ENCODE measurements at regions not wholly inside any gene's neighbourhood (a gene's known extent, or its start where the extent isn't known, plus 50 kb on each side); places are given as distances from the start of the nearest gene placed in this dataset.

DNA sequence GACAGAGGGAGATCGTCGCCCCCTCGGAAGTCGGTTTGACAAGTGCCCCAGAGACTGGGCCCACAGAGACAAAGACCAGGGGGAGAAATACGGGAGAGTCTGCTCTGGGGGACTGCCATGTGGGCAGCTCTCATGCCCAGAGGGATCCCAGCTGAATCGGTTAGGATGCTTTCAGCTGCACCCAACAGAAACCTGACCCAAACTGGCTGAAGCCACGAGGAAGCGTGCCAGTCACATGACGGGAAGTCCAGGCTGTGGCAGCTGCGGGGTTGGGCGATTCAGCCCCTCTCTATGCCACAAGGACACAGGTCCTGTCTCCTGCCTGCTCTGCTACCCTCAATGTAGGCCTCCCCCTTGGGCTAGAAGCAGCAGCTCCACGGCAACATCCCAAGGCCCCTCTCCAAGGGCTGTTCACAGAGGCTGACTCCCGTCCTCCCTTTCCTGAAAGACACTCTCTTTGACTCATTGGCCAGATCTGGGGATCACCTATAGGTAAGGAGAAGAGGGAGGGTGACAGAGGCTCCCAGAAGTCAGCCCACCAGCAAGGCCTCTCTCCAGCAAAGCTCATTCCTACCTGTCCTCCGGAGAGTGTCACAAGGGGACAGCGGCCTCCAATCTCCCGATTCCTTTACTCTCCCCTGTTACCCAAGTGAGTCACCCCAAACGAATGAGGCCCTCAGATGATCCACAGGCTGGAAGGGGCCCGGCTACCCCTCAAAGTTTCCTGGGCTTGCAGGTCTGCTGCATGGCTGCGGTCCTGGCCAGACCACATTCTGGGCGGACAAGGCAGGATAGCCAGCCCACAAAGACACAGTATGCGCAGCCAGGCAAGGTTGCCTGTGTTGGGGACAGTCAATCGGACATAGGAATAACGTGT lies 75.8 kb downstream of the RBFOX3 start:
- DNase-seq (ENCODE audit: low read depth in 1 of 2, low spot score in 1 of 2): no peak
- no peak for TF ChIP-seq JUND (IDR thresholded peaks at IDR 0.05; ENCODE audit: low read depth)
- in situ Hi-C loops (cut with HindIII; ENCODE audit: low pct_unique_long_range_greater_than_20kb, low sequenced_read_pairs): no loop called here

DNA sequence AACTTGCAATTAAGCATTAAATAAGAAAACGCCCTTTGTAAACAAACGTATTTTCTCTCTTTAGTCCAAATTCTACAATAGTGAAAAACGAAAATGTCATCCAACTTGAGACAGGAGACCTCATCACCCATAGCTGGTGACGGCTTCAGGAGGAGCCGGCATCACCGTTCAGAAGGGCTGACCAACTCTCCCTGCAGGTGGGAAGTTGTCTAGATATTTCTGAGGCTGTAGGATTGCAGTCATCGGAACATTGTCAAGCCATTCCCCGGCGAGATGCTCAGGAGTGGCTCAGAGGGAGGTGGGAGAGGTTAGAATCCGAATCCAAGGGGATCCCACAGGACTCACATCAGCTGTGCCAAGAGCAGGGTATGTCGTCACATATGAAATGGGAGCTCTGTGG lies 76.7 kb downstream of the RBFOX3 start:
- no peak for DNase-seq (ENCODE audit: low read depth in 1 of 2, low spot score in 1 of 2)
- TF ChIP-seq JUND (IDR thresholded peaks at IDR 0.05; ENCODE audit: low read depth): no peak
- in situ Hi-C loops (cut with HindIII; ENCODE audit: low pct_unique_long_range_greater_than_20kb, low sequenced_read_pairs): no loop called here

DNA sequence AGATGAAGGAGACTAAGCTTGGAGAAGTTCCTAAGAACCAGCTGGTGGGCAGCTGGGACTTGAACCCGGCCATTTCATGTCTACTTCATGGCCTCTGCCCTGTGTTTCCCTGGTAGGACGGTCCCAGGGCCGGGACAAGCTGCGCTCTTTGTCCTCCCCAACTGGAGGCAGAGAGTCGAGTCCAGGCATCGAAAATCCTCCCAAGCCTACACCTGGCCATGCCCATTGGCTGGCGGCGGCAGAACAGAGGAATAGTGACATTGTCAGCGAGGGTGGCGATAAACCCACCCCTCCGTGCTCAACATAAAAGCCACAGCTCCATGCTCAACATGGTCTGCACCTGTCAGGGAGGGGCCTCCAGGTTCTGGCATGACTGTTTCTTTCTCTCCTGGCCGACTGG lies 77.7 kb downstream of the RBFOX3 start:
- no peak for TF ChIP-seq JUND (IDR thresholded peaks at IDR 0.05; ENCODE audit: low read depth)
- no peak for DNase-seq (ENCODE audit: low read depth in 1 of 2, low spot score in 1 of 2)
- in situ Hi-C loops (cut with HindIII; ENCODE audit: low pct_unique_long_range_greater_than_20kb, low sequenced_read_pairs): no loop called here

DNA sequence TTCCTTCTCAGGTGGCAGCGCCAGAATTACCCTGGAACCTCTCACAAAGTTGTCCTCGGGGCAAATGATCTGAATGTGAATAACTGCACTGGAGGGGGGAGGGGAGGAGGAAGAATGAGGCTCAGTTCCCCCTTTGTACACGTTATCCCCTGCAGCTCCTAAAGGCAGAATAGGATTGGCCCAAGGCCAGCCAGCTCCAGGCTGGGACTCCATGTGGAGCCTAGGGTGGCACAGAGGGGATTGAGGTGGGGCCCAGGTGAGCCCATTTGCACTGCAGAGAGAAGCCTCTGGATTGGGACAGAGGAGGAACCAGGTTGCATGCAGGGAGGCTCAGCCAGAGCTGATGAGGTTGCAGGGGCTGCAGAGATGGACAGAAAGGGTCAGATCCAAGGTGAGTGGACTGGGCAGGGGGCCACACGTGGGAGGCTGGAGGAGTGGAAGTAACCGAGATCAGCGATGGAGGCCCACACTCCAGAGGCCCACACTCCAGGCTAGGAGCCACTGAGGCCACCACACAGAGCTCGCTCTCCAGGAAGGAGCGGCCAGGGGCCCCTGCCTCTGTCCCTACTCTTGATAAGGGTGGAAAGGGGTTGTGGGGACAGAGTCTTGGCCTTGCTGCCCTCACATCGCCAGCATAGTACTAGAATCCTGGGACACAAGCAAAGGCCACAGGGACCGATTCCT lies 78.6 kb downstream of the RBFOX3 start:
- in situ Hi-C loops (cut with HindIII; ENCODE audit: low pct_unique_long_range_greater_than_20kb, low sequenced_read_pairs): no loop called here
- TF ChIP-seq JUND (IDR thresholded peaks at IDR 0.05; ENCODE audit: low read depth): no peak

DNA sequence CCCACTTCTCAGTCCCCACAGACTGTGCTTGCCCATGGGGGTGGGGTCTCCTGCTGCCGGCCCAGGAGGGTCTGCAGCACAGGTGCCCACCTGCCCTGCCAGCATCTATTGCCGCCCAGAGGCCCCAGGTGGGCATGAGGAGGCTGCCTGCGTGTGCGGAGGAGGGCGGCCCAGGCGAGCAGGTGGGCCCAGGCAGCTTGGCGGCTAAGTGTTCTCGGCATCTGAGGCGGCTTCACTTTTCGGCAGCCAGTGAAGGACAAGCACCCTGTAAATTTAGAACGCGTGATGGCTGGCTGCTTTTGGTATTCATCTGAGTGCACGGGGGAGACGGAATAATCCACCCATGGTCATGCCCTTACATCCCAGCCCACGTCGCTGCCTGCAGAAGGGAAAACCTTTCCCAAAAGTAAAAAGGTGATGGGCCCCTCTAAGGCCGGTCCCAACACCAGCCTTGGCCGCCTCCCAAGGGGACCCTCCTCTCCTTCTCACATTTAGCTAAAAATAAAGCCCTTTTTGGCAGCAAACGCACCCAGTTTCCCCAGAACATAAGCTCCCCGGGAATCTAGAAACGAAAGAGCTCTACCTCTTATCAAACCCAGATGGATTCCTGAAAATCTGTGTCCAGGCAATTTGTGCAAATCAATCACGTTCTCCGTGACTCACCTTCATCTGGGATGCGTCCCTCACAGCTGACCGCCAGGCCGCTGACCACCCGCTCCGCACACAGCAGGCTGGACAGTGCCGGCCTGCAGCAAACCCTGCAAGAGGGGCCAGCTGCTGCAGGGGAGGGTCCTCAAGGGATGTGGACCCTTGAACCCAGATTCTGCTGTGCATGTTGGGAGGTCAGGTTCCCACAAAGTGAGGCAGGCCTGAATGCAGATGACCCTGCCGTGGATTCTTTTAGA lies 79.4 kb downstream of the RBFOX3 start:
- in situ Hi-C loops (cut with HindIII; ENCODE audit: low pct_unique_long_range_greater_than_20kb, low sequenced_read_pairs): no loop called here
- no peak for DNase-seq (ENCODE audit: low read depth in 1 of 2, low spot score in 1 of 2)
- no peak for TF ChIP-seq JUND (IDR thresholded peaks at IDR 0.05; ENCODE audit: low read depth)

More for the DNA sequence above, 78.6 kb downstream of the RBFOX3 start:
- no peak for DNase-seq (ENCODE audit: low read depth in 1 of 2, low spot score in 1 of 2)

DNA sequence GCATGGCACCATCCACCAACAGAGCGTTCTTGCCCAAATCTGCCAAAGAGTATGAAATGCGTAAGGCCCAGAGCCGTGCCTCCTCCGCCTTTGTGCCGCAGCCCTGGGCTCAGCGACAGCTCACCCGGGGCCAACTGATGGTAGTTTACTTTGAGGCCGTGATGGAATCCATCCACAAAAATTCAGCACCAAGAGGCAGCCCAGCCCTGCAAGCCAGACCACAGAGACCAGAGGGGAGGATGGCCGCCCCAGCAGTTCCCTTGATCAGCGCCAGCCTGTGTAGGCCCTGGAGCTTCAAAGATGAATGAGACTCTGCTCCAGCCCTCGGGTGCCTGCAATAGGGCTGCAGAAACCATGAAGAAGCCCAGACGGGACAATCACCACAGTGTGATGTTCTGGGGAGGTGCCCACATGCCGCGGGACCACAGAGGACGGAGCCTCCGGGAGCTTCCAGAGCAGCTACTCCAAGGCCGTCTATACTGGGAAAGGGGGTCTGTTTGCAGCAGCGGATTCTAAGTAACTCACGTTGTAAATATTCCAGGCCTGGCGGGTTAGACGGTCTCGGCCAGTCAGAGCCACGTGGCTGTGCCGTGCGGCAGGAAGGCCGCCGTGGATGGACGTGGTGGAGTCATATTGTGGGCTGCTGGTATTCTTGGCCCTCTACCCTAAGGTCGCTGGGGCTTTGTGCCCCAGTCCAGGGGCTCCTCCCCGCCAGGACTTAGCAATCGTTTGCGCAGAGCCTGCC lies 80.3 kb downstream of the RBFOX3 start:
- in situ Hi-C loops (cut with HindIII; ENCODE audit: low pct_unique_long_range_greater_than_20kb, low sequenced_read_pairs): no loop called here
- TF ChIP-seq JUND (IDR thresholded peaks at IDR 0.05; ENCODE audit: low read depth): no peak
- no peak for DNase-seq (ENCODE audit: low read depth in 1 of 2, low spot score in 1 of 2)

DNA sequence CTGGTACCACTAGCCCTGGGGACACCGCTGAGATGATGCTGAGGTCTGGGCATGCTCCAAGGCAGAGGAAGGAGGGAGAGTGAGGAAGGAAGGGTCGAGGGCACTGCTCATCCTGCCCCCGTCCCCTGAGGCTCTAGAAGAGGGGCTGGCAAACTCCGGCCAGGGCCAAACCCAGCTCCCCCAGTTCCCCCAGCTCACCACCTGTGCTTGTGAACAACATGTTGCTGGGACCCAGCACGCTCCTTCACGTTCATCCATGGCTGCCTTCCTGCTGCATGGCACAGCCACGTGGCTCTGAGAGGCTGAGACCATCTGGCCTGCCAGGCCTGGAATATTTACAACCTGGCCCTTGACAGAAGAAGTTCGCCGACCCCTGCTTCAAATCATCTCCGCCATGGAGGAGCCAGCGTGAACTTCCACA lies 81.2 kb downstream of the RBFOX3 start:
- in situ Hi-C loops (cut with HindIII; ENCODE audit: low pct_unique_long_range_greater_than_20kb, low sequenced_read_pairs): no loop called here
- TF ChIP-seq JUND (IDR thresholded peaks at IDR 0.05; ENCODE audit: low read depth): no peak
- no peak for DNase-seq (ENCODE audit: low read depth in 1 of 2, low spot score in 1 of 2)

DNA sequence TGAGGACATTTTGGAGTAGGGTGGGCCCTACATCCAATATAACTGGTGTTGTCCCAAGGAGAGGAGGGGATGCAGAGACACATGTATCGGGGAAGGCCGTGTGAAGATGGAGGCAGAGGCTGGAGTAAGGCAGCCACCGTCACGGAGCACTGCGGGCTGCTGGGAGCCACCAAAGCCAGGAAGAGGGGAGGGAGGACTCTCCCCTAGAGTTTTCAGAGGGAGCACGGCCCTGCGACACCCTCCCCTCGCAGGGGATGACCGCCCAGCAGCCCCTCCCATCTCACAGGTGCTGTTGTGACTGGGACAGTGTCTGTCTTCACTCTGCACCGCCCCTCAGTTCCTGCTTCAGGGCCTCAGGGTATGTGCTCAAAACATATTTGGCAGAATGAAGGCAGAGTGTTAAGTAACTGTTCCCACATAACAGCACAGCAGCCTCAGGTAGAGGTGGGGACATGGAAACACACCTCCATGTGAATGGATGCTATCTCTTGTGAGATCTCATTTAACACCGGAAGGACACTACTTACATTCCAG lies 82.2 kb downstream of the RBFOX3 start:
- TF ChIP-seq JUND (IDR thresholded peaks at IDR 0.05; ENCODE audit: low read depth): no peak
- peak in 1 of 2 experiments; percentile 38 for DNase-seq (ENCODE audit: low read depth in 1 of 2, low spot score in 1 of 2)

DNA sequence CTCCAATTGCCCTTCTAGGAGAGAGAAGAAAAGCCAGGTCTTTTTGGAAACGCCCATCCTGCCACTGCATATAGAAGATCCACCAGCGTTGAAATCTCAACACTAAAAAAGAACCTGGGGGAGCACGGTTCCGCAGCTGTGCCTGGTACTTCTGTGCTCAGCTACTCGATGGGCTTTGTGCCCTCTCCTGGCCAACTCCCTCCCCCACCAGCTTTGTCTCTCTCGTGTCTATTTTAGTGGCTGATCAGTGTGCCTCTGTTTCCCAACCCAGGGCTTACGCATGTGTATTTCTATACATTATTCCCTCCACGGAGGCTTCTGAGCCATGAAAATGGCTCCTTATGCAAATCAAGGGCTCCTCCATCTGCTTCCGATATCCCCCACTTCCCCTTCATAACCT lies 83.5 kb downstream of the RBFOX3 start:
- in situ Hi-C loops (cut with HindIII; ENCODE audit: low pct_unique_long_range_greater_than_20kb, low sequenced_read_pairs): no loop called here
- DNase-seq (ENCODE audit: low read depth in 1 of 2, low spot score in 1 of 2): no peak
- no peak for TF ChIP-seq JUND (IDR thresholded peaks at IDR 0.05; ENCODE audit: low read depth)

More for the DNA sequence above, 82.2 kb downstream of the RBFOX3 start:
- in situ Hi-C loops (cut with HindIII; ENCODE audit: low pct_unique_long_range_greater_than_20kb, low sequenced_read_pairs): no loop called here

DNA sequence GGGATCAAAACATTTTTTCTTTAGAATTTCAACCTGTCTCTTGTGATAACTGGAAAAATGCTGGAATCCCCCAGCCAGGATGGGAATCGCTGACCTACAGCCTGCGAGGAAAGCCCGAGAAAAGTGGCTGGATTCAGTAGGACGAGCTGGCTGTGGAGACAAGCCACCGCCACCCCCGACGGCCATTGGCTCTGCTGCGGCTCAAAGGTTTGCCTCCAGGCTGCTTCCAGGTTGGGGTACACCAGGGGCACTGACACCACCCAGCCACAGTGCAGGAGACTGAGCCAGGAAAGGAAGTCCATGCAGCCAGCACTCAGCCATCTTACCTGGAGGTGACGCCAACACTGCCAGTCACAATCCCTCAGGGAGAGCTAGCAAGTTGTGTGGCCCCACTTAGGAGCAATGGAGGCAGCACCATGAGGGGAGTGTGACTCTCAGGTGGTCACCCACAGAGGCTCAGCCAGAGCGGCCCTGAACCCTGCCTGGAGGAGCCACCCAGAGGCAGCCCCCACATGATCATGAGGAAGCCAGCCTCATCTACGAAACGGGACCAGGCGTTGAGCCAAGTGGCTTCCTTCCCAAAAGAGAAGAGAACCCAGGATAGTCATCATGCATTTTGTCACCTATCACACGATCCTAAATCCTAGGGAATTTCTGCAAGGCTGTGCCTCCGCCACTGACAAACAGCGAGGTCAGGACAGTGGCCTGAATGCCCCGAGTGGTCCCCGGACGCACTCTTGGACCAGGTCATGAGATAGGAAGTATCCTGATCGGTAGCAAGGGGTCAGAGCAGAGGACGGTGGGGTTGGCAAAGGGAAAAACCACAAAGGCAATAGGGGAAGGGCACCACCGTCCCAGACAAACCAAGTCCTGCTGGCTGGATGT lies 84.8 kb downstream of the RBFOX3 start:
- in situ Hi-C loops (cut with HindIII; ENCODE audit: low pct_unique_long_range_greater_than_20kb, low sequenced_read_pairs): no loop called here
- no peak for DNase-seq (ENCODE audit: low read depth in 1 of 2, low spot score in 1 of 2)

More for the DNA sequence above, 84.8 kb downstream of the RBFOX3 start:
- TF ChIP-seq JUND (IDR thresholded peaks at IDR 0.05; ENCODE audit: low read depth): no peak
